22Rv1 (cell line): ENCODE measurements at regions not wholly inside any gene's neighbourhood (a gene's known extent, or its start where the extent isn't known, plus 50 kb on each side); places are given as distances from the start of the nearest gene placed in this dataset.

ENCODE experiments used
- ZFX ChIP-seq: fragments of 450-650 bp; IDR thresholded peaks from 2 replicates; pipeline ENCODE4 v1.6.1; 2017; ENCODE audit warnings: antibody characterized with exemption, borderline replicate concordance
- TF ChIP-seq, protein P1 (sequence below): fragments of 450-650 bp; IDR thresholded peaks from 2 replicates; pipeline ENCODE4 v1.5.1; 2017; ENCODE audit warnings: mild to moderate bottlenecking

DNA sequence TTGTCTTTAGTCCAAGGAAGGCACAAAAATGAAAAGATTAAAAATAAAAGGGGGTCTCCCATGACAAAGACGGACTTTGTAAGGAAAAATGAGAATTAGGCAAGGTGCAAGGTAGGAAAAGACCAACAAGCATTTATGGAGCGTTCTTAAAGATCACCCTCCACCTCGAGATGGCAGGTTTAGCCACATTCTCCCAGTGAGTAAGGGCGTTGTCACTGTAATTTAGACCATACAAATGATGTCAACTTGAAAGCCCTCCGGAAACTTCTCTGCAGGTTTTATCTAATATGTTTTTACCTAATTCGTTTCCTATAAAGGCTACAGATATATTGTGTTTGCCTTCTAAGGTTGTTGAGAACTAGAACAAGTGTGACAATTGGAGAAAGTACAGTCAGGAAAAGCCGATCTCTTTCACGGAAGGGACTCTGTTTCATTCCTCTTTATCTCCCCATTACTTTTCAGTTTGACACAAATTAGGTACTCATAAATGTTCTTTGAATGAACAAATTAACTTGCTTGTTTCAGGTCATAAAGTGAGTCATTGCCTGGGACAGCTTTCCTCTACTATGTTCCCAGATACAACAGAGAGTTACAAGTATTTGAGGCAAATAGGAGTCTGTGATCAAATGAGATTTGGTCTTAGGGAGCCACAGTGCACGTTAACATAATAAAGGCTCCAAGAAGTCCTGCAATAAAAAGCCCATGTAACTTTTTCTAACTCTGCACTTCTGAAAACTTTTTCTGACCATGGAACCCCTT lies 102.6 kb upstream of the HABP2 start:
- TF ChIP-seq, protein P1, sequence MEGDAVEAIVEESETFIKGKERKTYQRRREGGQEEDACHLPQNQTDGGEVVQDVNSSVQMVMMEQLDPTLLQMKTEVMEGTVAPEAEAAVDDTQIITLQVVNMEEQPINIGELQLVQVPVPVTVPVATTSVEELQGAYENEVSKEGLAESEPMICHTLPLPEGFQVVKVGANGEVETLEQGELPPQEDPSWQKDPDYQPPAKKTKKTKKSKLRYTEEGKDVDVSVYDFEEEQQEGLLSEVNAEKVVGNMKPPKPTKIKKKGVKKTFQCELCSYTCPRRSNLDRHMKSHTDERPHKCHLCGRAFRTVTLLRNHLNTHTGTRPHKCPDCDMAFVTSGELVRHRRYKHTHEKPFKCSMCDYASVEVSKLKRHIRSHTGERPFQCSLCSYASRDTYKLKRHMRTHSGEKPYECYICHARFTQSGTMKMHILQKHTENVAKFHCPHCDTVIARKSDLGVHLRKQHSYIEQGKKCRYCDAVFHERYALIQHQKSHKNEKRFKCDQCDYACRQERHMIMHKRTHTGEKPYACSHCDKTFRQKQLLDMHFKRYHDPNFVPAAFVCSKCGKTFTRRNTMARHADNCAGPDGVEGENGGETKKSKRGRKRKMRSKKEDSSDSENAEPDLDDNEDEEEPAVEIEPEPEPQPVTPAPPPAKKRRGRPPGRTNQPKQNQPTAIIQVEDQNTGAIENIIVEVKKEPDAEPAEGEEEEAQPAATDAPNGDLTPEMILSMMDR, result no peak
- TF ChIP-seq ZFX, result no peak
